WTC11 (cell line): ENCODE measurements at regions not wholly inside any gene's neighbourhood (a gene's known extent, or its start where the extent isn't known, plus 50 kb on each side); places are given as distances from the start of the nearest gene placed in this dataset.

Experiments used
- ATAC-seq: fragments of 200-7000 bp; cut with Tn5 transposase; 2 replicates; pipeline ENCODE4 v1.10.0; 2021; ENCODE audit warnings: mild to moderate bottlenecking, moderate library complexity
- CTCF ChIA-PET: fragments of 300-600 bp; sonication (Branson Sonifier 250); formaldehyde crosslinking; loops from one replicate; lab custom pipeline; 2021; ENCODE audit warnings: antibody characterized with exemption; lab: Charles Lee
- POLR2A ChIA-PET: fragments of 350-600 bp; sonication (Branson Sonifier 250); formaldehyde crosslinking; loops from one replicate; lab custom pipeline; 2021; ENCODE audit warnings: antibody characterized with exemption; lab: Charles Lee
- DNase-seq: peaks from one replicate; pipeline ENCODE4 v3.0.0; 2021; ENCODE audit warnings: low spot score
- H3K27ac Mint-ChIP-seq: 2 replicates; pipeline ENCODE4 v1.8.0; 2021; ENCODE audit warnings: mixed read lengths
- H3K27me3 Mint-ChIP-seq: 2 replicates; pipeline ENCODE4 v1.8.0; 2021; ENCODE audit warnings: low read depth, mild to moderate bottlenecking, moderate library complexity, mixed read lengths
- H3K36me3 Mint-ChIP-seq: 2 replicates; pipeline ENCODE4 v1.8.0; 2021; ENCODE audit warnings: mixed read lengths
- H3K4me1 Mint-ChIP-seq: 2 replicates; pipeline ENCODE4 v1.8.0; 2022; ENCODE audit warnings: mixed read lengths
- H3K4me3 Mint-ChIP-seq: 2 replicates; pipeline ENCODE4 v1.8.0; 2021; ENCODE audit warnings: mild to moderate bottlenecking, moderate library complexity, mixed read lengths
- H3K9me3 Mint-ChIP-seq: 2 replicates; pipeline ENCODE4 v1.8.0; 2021; ENCODE audit warnings: mixed read lengths
- E2F5 ChIP-seq: sonication (generic); formaldehyde crosslinking; IDR thresholded peaks from 2 replicates; pipeline ENCODE4 v1.8.1; 2022; ENCODE audit warnings: mild to moderate bottlenecking, moderate library complexity, missing genetic modification reagents
- FOXP1 ChIP-seq: sonication (generic); formaldehyde crosslinking; IDR thresholded peaks from 2 replicates; pipeline ENCODE4 v1.8.0; 2022; ENCODE audit warnings: missing genetic modification reagents, mild to moderate bottlenecking, moderate library complexity, borderline replicate concordance
- GABPB1 ChIP-seq: sonication (generic); formaldehyde crosslinking; IDR thresholded peaks from 2 replicates; pipeline ENCODE4 v1.8.1; 2023; ENCODE audit warnings: mild to moderate bottlenecking, missing genetic modification reagents
- HMGA2 ChIP-seq: fragments of 250-450 bp; sonication (Bioruptor Pico); IDR thresholded peaks from 2 replicates; pipeline ENCODE4 v1.4.0; 2021; ENCODE audit warnings: mild to moderate bottlenecking, moderate library complexity
- KAT7 ChIP-seq: sonication (generic); formaldehyde crosslinking; IDR thresholded peaks from 2 replicates; pipeline ENCODE4 v1.8.1; 2023; ENCODE audit warnings: missing genetic modification reagents, mild to moderate bottlenecking, borderline replicate concordance
- OVOL2 ChIP-seq: fragments of 250-450 bp; sonication (Bioruptor Pico); IDR thresholded peaks from 2 replicates; pipeline ENCODE4 v1.9.0; 2021; ENCODE audit warnings: mild to moderate bottlenecking, borderline replicate concordance
- PRRX2 ChIP-seq: fragments of 250-450 bp; sonication (Bioruptor Pico); IDR thresholded peaks from 2 replicates; pipeline ENCODE4 v1.8.0; 2021; ENCODE audit warnings: mild to moderate bottlenecking
- SOX15 ChIP-seq: fragments of 250-450 bp; sonication (Bioruptor Pico); IDR thresholded peaks from 2 replicates; pipeline ENCODE4 v1.9.0; 2021; ENCODE audit warnings: mild to moderate bottlenecking
- TEAD1 ChIP-seq: sonication (generic); formaldehyde crosslinking; IDR thresholded peaks from 2 replicates; pipeline ENCODE4 v1.8.0; 2022; ENCODE audit warnings: mild to moderate bottlenecking, missing genetic modification reagents
- TP53 ChIP-seq: sonication (generic); formaldehyde crosslinking; IDR thresholded peaks from 2 replicates; pipeline ENCODE4 v1.8.1; 2023; ENCODE audit warnings: mild to moderate bottlenecking, missing genetic modification reagents
- ZNF138 ChIP-seq: sonication (generic); formaldehyde crosslinking; conservative IDR thresholded peaks from 2 replicates; pipeline ENCODE4 v1.8.1; 2022; ENCODE audit warnings: mild to moderate bottlenecking, moderate library complexity, missing genetic modification reagents
- ZNF263 ChIP-seq: sonication (generic); formaldehyde crosslinking; IDR thresholded peaks from 2 replicates; pipeline ENCODE4 v1.8.1; 2022; ENCODE audit warnings: low read depth, mild to moderate bottlenecking, moderate library complexity, missing genetic modification reagents
- ZNF281 ChIP-seq: sonication (generic); formaldehyde crosslinking; IDR thresholded peaks from 2 replicates; pipeline ENCODE4 v1.8.0; 2023; ENCODE audit warnings: mild to moderate bottlenecking, missing genetic modification reagents
- ZNF416 ChIP-seq: fragments of 250-450 bp; sonication (Bioruptor Pico); IDR thresholded peaks from 2 replicates; pipeline ENCODE4 v1.9.0; 2021; ENCODE audit warnings: mild to moderate bottlenecking, inconsistent platforms
- ZNF532 ChIP-seq: fragments of 250-450 bp; sonication (Bioruptor Pico); IDR thresholded peaks from 2 replicates; pipeline ENCODE4 v1.9.0; 2021; ENCODE audit warnings: mild to moderate bottlenecking, borderline replicate concordance
- TF ChIP-seq, protein P1 (sequence below): sonication (generic); formaldehyde crosslinking; IDR thresholded peaks from 2 replicates; pipeline ENCODE4 v1.8.1; 2023; ENCODE audit warnings: mild to moderate bottlenecking, missing genetic modification reagents, moderate library complexity
- TF ChIP-seq, protein P2 (sequence below): sonication (generic); formaldehyde crosslinking; IDR thresholded peaks from 2 replicates; pipeline ENCODE4 v1.8.1; 2023; ENCODE audit warnings: mild to moderate bottlenecking, moderate library complexity, missing genetic modification reagents
- TF ChIP-seq, protein P3 (sequence below): fragments of 200-600 bp; IDR thresholded peaks from 2 replicates; pipeline ENCODE4 v1.8.0; 2022; ENCODE audit warnings: antibody characterized with exemption

- TF ChIP-seq TEAD1 (CRISPR knock-in tag), result no peak
Observed at GRCh38 chr11:17152306-17152705, 55.5 kb downstream of the PIK3C2A start (continued).

DNA sequence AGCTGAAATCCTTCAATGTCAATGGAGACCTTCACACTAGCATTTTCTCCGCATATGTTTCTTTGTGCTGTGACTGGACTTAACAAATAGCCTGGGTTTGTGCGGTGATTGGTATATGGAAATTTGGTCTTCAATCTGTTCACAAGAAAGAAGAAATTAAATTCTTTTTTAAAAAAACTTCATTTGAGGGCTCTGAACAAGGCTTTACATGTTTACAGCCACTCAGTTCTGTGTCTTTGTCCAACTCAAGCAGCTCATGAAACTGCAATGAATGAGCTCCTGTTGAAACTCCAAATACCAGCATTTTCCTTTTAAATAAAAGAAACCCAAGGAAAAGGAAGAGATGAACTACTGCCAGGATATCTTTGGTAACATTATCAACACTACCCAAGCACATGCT, 57.3 kb downstream of the PIK3C2A start:
- ChIA-PET POLR2A (no interaction called here), CTCF (no interaction called here)
- H3K4me1 Mint-ChIP-seq, result peaks cover 3% of the 10 kb centered on the region; the same call in 1 of the 2 replicates
- peaks cover 17% of the 10 kb centered on the region for H3K36me3 Mint-ChIP-seq
- TF ChIP-seq TP53, result no peak
- TF ChIP-seq PRRX2, result no peak
- no peak for TF ChIP-seq OVOL2
- TF ChIP-seq GABPB1 (CRISPR knock-in tag), result no peak
- TF ChIP-seq, protein P1, sequence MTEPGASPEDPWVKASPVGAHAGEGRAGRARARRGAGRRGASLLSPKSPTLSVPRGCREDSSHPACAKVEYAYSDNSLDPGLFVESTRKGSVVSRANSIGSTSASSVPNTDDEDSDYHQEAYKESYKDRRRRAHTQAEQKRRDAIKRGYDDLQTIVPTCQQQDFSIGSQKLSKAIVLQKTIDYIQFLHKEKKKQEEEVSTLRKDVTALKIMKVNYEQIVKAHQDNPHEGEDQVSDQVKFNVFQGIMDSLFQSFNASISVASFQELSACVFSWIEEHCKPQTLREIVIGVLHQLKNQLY (CRISPR knock-in tag), result no peak
- no peak for TF ChIP-seq ZNF281
- no peak for TF ChIP-seq ZNF138
- no peak for TF ChIP-seq KAT7
- no peak for TF ChIP-seq ZNF263 (CRISPR knock-in tag)
- no peak for TF ChIP-seq E2F5 (CRISPR knock-in tag)
- TF ChIP-seq, protein P2, sequence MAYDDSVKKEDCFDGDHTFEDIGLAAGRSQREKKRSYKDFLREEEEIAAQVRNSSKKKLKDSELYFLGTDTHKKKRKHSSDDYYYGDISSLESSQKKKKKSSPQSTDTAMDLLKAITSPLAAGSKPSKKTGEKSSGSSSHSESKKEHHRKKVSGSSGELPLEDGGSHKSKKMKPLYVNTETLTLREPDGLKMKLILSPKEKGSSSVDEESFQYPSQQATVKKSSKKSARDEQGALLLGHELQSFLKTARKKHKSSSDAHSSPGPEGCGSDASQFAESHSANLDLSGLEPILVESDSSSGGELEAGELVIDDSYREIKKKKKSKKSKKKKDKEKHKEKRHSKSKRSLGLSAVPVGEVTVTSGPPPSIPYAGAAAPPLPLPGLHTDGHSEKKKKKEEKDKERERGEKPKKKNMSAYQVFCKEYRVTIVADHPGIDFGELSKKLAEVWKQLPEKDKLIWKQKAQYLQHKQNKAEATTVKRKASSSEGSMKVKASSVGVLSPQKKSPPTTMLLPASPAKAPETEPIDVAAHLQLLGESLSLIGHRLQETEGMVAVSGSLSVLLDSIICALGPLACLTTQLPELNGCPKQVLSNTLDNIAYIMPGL (CRISPR knock-in tag), result no peak
- no peak for TF ChIP-seq FOXP1 (CRISPR knock-in tag)
- TF ChIP-seq HMGA2, result no peak
- TF ChIP-seq ZNF416 (CRISPR knock-in tag), result no peak
- no peak for TF ChIP-seq ZNF532 (CRISPR knock-in tag)
- TF ChIP-seq, protein P3, sequence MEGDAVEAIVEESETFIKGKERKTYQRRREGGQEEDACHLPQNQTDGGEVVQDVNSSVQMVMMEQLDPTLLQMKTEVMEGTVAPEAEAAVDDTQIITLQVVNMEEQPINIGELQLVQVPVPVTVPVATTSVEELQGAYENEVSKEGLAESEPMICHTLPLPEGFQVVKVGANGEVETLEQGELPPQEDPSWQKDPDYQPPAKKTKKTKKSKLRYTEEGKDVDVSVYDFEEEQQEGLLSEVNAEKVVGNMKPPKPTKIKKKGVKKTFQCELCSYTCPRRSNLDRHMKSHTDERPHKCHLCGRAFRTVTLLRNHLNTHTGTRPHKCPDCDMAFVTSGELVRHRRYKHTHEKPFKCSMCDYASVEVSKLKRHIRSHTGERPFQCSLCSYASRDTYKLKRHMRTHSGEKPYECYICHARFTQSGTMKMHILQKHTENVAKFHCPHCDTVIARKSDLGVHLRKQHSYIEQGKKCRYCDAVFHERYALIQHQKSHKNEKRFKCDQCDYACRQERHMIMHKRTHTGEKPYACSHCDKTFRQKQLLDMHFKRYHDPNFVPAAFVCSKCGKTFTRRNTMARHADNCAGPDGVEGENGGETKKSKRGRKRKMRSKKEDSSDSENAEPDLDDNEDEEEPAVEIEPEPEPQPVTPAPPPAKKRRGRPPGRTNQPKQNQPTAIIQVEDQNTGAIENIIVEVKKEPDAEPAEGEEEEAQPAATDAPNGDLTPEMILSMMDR, result no peak
- TF ChIP-seq SOX15, result no peak
- no peak for ATAC-seq
- no peaks in the 10 kb centered on the region for H3K9me3 Mint-ChIP-seq
- H3K27ac Mint-ChIP-seq, result 0 out of 2 replicates have a peak overlapping the region, but pooled peaks have one; percentile 8
- no peak overlapping the region for H3K4me3 Mint-ChIP-seq
- DNase-seq, result no peak
- H3K27me3 Mint-ChIP-seq, result no peaks in the 10 kb centered on the region
